Nephron (organoid): ENCODE measurements at regions not wholly inside any gene's neighbourhood (a gene's known extent, or its start where the extent isn't known, plus 50 kb on each side); places are given as distances from the start of the nearest gene placed in this dataset.

Experiments
- H3K27ac Mint-ChIP-seq, 3 experiments: 2 replicates each; pipeline ENCODE4 v1.8.0; 2020; ENCODE audit warnings: mixed read lengths in 3 of 3, mild to moderate bottlenecking in 2 of 3, moderate library complexity in 1 of 3
- H3K27me3 Mint-ChIP-seq: 2 replicates; pipeline ENCODE4 v1.8.0; 2021; ENCODE audit warnings: low read depth, mild to moderate bottlenecking, moderate library complexity, mixed read lengths
- H3K36me3 Mint-ChIP-seq: 2 replicates; pipeline ENCODE4 v1.8.0; 2020; ENCODE audit warnings: low read depth, mixed read lengths
- H3K4me1 Mint-ChIP-seq: 2 replicates; pipeline ENCODE4 v1.8.0; 2020; ENCODE audit warnings: mixed read lengths
- H3K4me3 Mint-ChIP-seq, 3 experiments: 2 replicates each; pipeline ENCODE4 v1.8.0; 2020; ENCODE audit warnings: mild to moderate bottlenecking in 3 of 3, mixed read lengths in 3 of 3, moderate library complexity in 2 of 3
- H3K9me3 Mint-ChIP-seq: 2 replicates; pipeline ENCODE4 v1.8.0; 2020; ENCODE audit warnings: mixed read lengths
- TF ChIP-seq, protein P1 (sequence below), 3 experiments: fragments of 200-600 bp; sonication (generic); IDR thresholded peaks; one replicate each; pipeline ENCODE4 v1.5.0; 2021; ENCODE audit warnings: antibody characterized with exemption in 3 of 3; ENCODE audit not compliant: unreplicated experiment in 3 of 3

DNA sequence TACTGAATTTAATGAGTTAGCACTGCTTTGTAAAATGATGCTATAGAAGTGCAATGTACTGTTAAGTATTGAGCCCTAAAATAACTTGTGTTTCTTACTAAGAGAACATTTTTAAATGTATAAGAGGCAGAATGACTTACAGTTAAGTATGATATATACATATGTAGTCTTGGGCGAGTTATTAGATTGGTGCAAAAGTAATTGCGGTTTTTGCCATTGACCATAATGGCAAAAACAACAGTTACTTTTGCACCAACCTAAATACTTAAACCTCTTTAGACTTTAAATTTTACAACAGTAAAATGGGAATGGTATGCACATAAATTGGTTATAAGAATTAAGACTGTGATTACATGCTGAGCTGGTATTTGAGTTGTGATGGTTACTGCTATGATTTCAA, 79.8 kb downstream of the CNTN3 start:
- no peak overlapping the region for H3K4me3 Mint-ChIP-seq
- peaks cover 12% of the 10 kb centered on the region for H3K4me1 Mint-ChIP-seq
- H3K27ac Mint-ChIP-seq, result no peak overlapping the region
- H3K36me3 Mint-ChIP-seq, result no peaks in the 10 kb centered on the region
- no peaks in the 10 kb centered on the region for H3K9me3 Mint-ChIP-seq
- TF ChIP-seq, protein P1, sequence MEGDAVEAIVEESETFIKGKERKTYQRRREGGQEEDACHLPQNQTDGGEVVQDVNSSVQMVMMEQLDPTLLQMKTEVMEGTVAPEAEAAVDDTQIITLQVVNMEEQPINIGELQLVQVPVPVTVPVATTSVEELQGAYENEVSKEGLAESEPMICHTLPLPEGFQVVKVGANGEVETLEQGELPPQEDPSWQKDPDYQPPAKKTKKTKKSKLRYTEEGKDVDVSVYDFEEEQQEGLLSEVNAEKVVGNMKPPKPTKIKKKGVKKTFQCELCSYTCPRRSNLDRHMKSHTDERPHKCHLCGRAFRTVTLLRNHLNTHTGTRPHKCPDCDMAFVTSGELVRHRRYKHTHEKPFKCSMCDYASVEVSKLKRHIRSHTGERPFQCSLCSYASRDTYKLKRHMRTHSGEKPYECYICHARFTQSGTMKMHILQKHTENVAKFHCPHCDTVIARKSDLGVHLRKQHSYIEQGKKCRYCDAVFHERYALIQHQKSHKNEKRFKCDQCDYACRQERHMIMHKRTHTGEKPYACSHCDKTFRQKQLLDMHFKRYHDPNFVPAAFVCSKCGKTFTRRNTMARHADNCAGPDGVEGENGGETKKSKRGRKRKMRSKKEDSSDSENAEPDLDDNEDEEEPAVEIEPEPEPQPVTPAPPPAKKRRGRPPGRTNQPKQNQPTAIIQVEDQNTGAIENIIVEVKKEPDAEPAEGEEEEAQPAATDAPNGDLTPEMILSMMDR (IDR thresholded peaks at IDR 0.05; ENCODE audit: unreplicated experiment in 3 of 3), result no peak
- peaks cover 4% of the 10 kb centered on the region for H3K27me3 Mint-ChIP-seq

- Mint-ChIP-seq H3K27me3 (peaks cover 4% of the 10 kb centered on the region), H3K9me3 (no peaks in the 10 kb centered on the region), H3K4me1 (peaks cover 5% of the 10 kb centered on the region), H3K4me3 (no peak overlapping the region), H3K27ac (no peak overlapping the region), H3K36me3 (no peaks in the 10 kb centered on the region)
- TF ChIP-seq, protein P1 (IDR thresholded peaks at IDR 0.05; ENCODE audit: unreplicated experiment in 3 of 3), result no peak
Measured at GRCh38 chr3:74532446-74532845, 82.0 kb downstream of the CNTN3 start.

- Mint-ChIP-seq H3K27ac (no peak overlapping the region), H3K9me3 (no peaks in the 10 kb centered on the region), H3K4me1 (no peaks in the 10 kb centered on the region), H3K4me3 (no peak overlapping the region), H3K36me3 (no peaks in the 10 kb centered on the region), H3K27me3 (peaks cover 4% of the 10 kb centered on the region)
- TF ChIP-seq, protein P1 (IDR thresholded peaks at IDR 0.05; ENCODE audit: unreplicated experiment in 3 of 3), result no peak
Measured at GRCh38 chr3:74531491-74531890, 83.0 kb downstream of the CNTN3 start.

DNA sequence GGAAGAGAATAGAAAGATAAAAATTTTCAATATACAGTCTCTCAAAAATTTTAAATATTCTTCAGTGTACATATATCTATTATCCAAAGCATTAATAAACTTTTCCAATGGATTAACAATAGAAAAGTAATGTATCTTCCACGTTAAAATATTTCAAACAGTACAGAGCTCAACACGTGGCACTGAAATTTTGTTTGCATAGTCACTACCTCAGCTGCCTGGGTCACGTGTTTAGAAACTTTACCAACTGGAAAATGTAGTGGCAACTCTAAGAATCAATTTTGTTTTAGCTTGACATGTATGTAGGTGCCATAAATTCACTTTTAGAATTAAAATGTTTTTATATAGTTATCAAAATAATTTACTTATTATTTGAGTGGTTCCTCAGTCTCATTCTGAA, 85.3 kb downstream of the CNTN3 start:
- Mint-ChIP-seq H3K27me3 (peaks cover 4% of the 10 kb centered on the region), H3K4me3 (no peak overlapping the region), H3K27ac (no peak overlapping the region), H3K36me3 (no peaks in the 10 kb centered on the region), H3K9me3 (no peaks in the 10 kb centered on the region), H3K4me1 (no peaks in the 10 kb centered on the region)
- TF ChIP-seq, protein P1 (IDR thresholded peaks at IDR 0.05; ENCODE audit: unreplicated experiment in 3 of 3), result no peak

GRCh38 chr3:74527566-74527965, 86.9 kb downstream of the CNTN3 start:
- no peaks in the 10 kb centered on the region for H3K36me3 Mint-ChIP-seq
- H3K4me1 Mint-ChIP-seq, result no peaks in the 10 kb centered on the region
- H3K27me3 Mint-ChIP-seq, result peaks cover 2% of the 10 kb centered on the region
- no peak overlapping the region for H3K4me3 Mint-ChIP-seq
- no peaks in the 10 kb centered on the region for H3K9me3 Mint-ChIP-seq
- TF ChIP-seq, protein P1 (IDR thresholded peaks at IDR 0.05; ENCODE audit: unreplicated experiment in 3 of 3), result no peak
- no peak overlapping the region for H3K27ac Mint-ChIP-seq

DNA sequence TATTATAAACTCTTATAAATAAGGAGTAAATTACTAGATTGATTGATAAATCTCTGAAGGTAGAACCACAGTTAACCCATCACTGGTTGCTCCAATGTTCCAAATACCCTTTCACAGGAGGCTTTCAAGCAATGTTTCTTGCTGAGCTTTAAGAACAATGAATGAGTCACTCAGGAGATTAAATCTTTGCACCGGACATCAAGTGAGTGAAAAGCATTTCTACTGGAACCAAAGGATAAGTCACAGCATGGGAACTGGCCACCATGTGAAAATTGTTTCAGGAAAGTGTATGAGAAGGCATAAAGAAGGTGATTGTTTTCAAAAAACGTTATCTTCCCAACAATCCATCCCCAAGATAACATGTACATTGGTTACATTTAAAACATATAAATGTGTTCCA, 90.6 kb downstream of the CNTN3 start:
- TF ChIP-seq, protein P1 (IDR thresholded peaks at IDR 0.05; ENCODE audit: unreplicated experiment in 3 of 3), result no peak
- Mint-ChIP-seq H3K4me3 (no peak overlapping the region), H3K36me3 (no peaks in the 10 kb centered on the region), H3K27ac (no peak overlapping the region), H3K4me1 (no peaks in the 10 kb centered on the region), H3K9me3 (no peaks in the 10 kb centered on the region), H3K27me3 (no peaks in the 10 kb centered on the region)
